ENCODE measurements at regions not wholly inside any gene's neighbourhood (a gene's known extent, or its start where the extent isn't known, plus 50 kb on each side); places are given as distances from the start of the nearest gene placed in this dataset.

- ChIA-PET RAD21 (ENCODE audit: low non-redundant PET in 1 of 2, low total read pairs in 2 of 2, uncharacterized antibody in 2 of 2, unreplicated experiment in 2 of 2) (no interaction called here), CTCF (no interaction called here), POLR2A (no interaction called here)
- Histone ChIP-seq H3K27ac (ENCODE audit: low read depth, low read length) (no peak overlapping the region), H3K9ac (ENCODE audit: low read length) (no peak overlapping the region), H3K4me3 (replicated peaks in 1 of 2; ENCODE audit: low read depth in 1 of 2, low read length in 2 of 2) (no peak overlapping the region), H2AFZ (ENCODE audit: low read depth, low read length, poor library complexity, severe bottlenecking) (no peak overlapping the region), H3K9me2 (ENCODE audit: insufficient read depth) (no peaks in the 10 kb centered on the region), H4K20me1 (ENCODE audit: insufficient read depth) (no peaks in the 10 kb centered on the region), H3K4me2 (ENCODE audit: low read length) (no peak overlapping the region), H3K27me3 (ENCODE audit: insufficient read depth, low read length) (no peaks in the 10 kb centered on the region; the same call in 1 of the 2 replicates), H3K9me3 (ENCODE audit: control insufficient read depth in 1 of 2, insufficient read depth in 1 of 2, low read depth in 1 of 2, low read length in 2 of 2) (no peaks in the 10 kb centered on the region), H3K79me2 (ENCODE audit: insufficient read depth, low read length) (no peaks in the 10 kb centered on the region), H3K36me3 (ENCODE audit: control insufficient read depth in 1 of 2, insufficient read depth in 2 of 2, low read length in 2 of 2) (no peaks in the 10 kb centered on the region), H3K4me1 (ENCODE audit: control insufficient read depth in 1 of 2, insufficient read depth in 2 of 2, low read length in 2 of 2) (no peaks in the 10 kb centered on the region)
- BruUV-seq (replicated peaks): no TSS peak
- intact Hi-C loops (cut with micrococcal nuclease): no loop called here
- TF ChIP-seq SRF (IDR thresholded peaks at IDR 0.05; ENCODE audit: low read depth): no peak
- TF ChIP-seq EZH2phosphoT487 (IDR thresholded peaks at IDR 0.05; ENCODE audit: borderline replicate concordance): no peak
- TF ChIP-seq JUND (IDR thresholded peaks at IDR 0.05): no peak
- TF ChIP-seq SP1 (IDR thresholded peaks at IDR 0.05; ENCODE audit: low read depth): no peak
- TF ChIP-seq EZH2 (IDR thresholded peaks at IDR 0.05): no peak
- no peak for TF ChIP-seq ZNF274 (IDR thresholded peaks at IDR 0.05; ENCODE audit: low read depth, low read length)
- no peak for TF ChIP-seq POLR2A (IDR thresholded peaks at IDR 0.05; ENCODE audit: borderline replicate concordance, extremely low read depth, insufficient read depth, insufficient read length)
- TF ChIP-seq MAX (IDR thresholded peaks at IDR 0.05): no peak
- TF ChIP-seq ZFX (IDR thresholded peaks at IDR 0.05): no peak
- no peak for TF ChIP-seq TCF7L2 (IDR thresholded peaks at IDR 0.05; ENCODE audit: borderline replicate concordance, extremely low read depth, insufficient read depth, insufficient read length)
- no peak for TF ChIP-seq YY1 (IDR thresholded peaks at IDR 0.05; ENCODE audit: extremely low read depth, insufficient replicate concordance, low read depth, low read length)
- no peak for TF ChIP-seq REST (IDR thresholded peaks at IDR 0.05; ENCODE audit: low read depth)
- no peak for TF ChIP-seq EGR1 (IDR thresholded peaks at IDR 0.05; ENCODE audit: low read depth)
- TF ChIP-seq ATF3 (IDR thresholded peaks at IDR 0.05): no peak
- no peak for ATAC-seq
- no peak for DNase-seq (ENCODE audit: low read depth, low spot score)
These were observed 1394.7 kb downstream of the BRD1 start for GRCh38 chr22:48432781-48433518.
